ENCODE measurements at regions not wholly inside any gene's neighbourhood (a gene's known extent, or its start where the extent isn't known, plus 50 kb on each side); places are given as distances from the start of the nearest gene placed in this dataset.

GRCh38 chr12:90481748-90482147 lies 473.2 kb downstream of the CCER1 start:
- no peaks in the 10 kb centered on the region for H3K36me3 ChIP-seq (ENCODE audit: control insufficient read depth in 4 of 4, insufficient read depth in 4 of 4, low read length in 4 of 4)
- H3K4me3 ChIP-seq: no peak overlapping the region
- no peak for TF ChIP-seq CTCF (IDR thresholded peaks at IDR 0.05; ENCODE audit: control extremely low read depth, extremely low read depth)
- H3K4me1 ChIP-seq (ENCODE audit: control insufficient read depth in 5 of 5, insufficient read depth in 5 of 5, low read length in 5 of 5): peaks cover 0 to 31% (median 5%) of the 10 kb centered on the region in 5 donors
- no peak overlapping the region for H3K9ac ChIP-seq (ENCODE audit: insufficient read depth in 1 of 2, low read length in 2 of 2)
- H3K27ac ChIP-seq (ENCODE audit: low read depth in 1 of 2, low read length in 1 of 2): no peak overlapping the region
- no peaks in the 10 kb centered on the region for H3K27me3 ChIP-seq (ENCODE audit: control insufficient read depth in 3 of 3, insufficient read depth in 3 of 3, low read length in 2 of 3)
- no peak for ATAC-seq (ENCODE audit: insufficient read depth, low FRiP score)
- 37 to 57% methylated on average over 1 of the region's 1 CpG for WGBS, 2 donors
- no peaks in the 10 kb centered on the region for H3K9me3 ChIP-seq (ENCODE audit: control insufficient read depth in 4 of 4, insufficient read depth in 3 of 4, low read length in 3 of 4)
- peak in 2 of 3 donors; percentile 25 to 28 for DNase-seq

GRCh38 chr12:90479237-90479636 lies 475.7 kb downstream of the CCER1 start:
- Histone ChIP-seq H3K4me3 (no peak overlapping the region), H3K9me3 (ENCODE audit: control insufficient read depth in 4 of 4, insufficient read depth in 3 of 4, low read length in 3 of 4) (no peaks in the 10 kb centered on the region), H3K36me3 (ENCODE audit: control insufficient read depth in 4 of 4, insufficient read depth in 4 of 4, low read length in 4 of 4) (no peaks in the 10 kb centered on the region), H3K27ac (ENCODE audit: low read depth in 1 of 2, low read length in 1 of 2) (no peak overlapping the region), H3K4me1 (ENCODE audit: control insufficient read depth in 5 of 5, insufficient read depth in 5 of 5, low read length in 5 of 5) (peaks cover 0 to 29% (median 5%) of the 10 kb centered on the region in 5 donors), H3K9ac (ENCODE audit: insufficient read depth in 1 of 2, low read length in 2 of 2) (no peak overlapping the region), H3K27me3 (ENCODE audit: control insufficient read depth in 3 of 3, insufficient read depth in 3 of 3, low read length in 2 of 3) (no peaks in the 10 kb centered on the region)
- DNase-seq (no peak), ATAC-seq (ENCODE audit: insufficient read depth, low FRiP score) (no peak)
- 87 to 89% methylated on average over 1 of the region's 1 CpG for WGBS, 2 donors
- no peak for TF ChIP-seq CTCF (IDR thresholded peaks at IDR 0.05; ENCODE audit: control extremely low read depth, extremely low read depth)

GRCh38 chr12:90473831-90474230 lies 481.1 kb downstream of the CCER1 start:
- DNase-seq (no peak), ATAC-seq (ENCODE audit: insufficient read depth, low FRiP score) (no peak)
- Histone ChIP-seq H3K27me3 (ENCODE audit: control insufficient read depth in 3 of 3, insufficient read depth in 3 of 3, low read length in 2 of 3) (no peaks in the 10 kb centered on the region), H3K36me3 (ENCODE audit: control insufficient read depth in 4 of 4, insufficient read depth in 4 of 4, low read length in 4 of 4) (no peaks in the 10 kb centered on the region), H3K9ac (ENCODE audit: insufficient read depth in 1 of 2, low read length in 2 of 2) (no peak overlapping the region), H3K9me3 (ENCODE audit: control insufficient read depth in 4 of 4, insufficient read depth in 3 of 4, low read length in 3 of 4) (peaks cover 0 to 11% (median 1%) of the 10 kb centered on the region in 4 donors), H3K4me1 (ENCODE audit: control insufficient read depth in 5 of 5, insufficient read depth in 5 of 5, low read length in 5 of 5) (no peaks in the 10 kb centered on the region), H3K4me3 (no peak overlapping the region), H3K27ac (ENCODE audit: low read depth in 1 of 2, low read length in 1 of 2) (no peak overlapping the region)
- 61 to 68% methylated on average over 2 of the region's 2 CpGs for whole genome bisulfite sequencing, 2 donors
- TF ChIP-seq CTCF (IDR thresholded peaks at IDR 0.05; ENCODE audit: control extremely low read depth, extremely low read depth): no peak

GRCh38 chr12:90460681-90461080 lies 494.3 kb downstream of the CCER1 start:
- Histone ChIP-seq H3K9me3 (ENCODE audit: control insufficient read depth in 4 of 4, insufficient read depth in 3 of 4, low read length in 3 of 4) (peaks cover 0 to 3% (median 1%) of the 10 kb centered on the region in 4 donors), H3K27ac (ENCODE audit: low read depth in 1 of 2, low read length in 1 of 2) (no peak overlapping the region), H3K36me3 (ENCODE audit: control insufficient read depth in 4 of 4, insufficient read depth in 4 of 4, low read length in 4 of 4) (no peaks in the 10 kb centered on the region), H3K9ac (ENCODE audit: insufficient read depth in 1 of 2, low read length in 2 of 2) (no peak overlapping the region), H3K4me1 (ENCODE audit: control insufficient read depth in 5 of 5, insufficient read depth in 5 of 5, low read length in 5 of 5) (no peaks in the 10 kb centered on the region), H3K27me3 (ENCODE audit: control insufficient read depth in 3 of 3, insufficient read depth in 3 of 3, low read length in 2 of 3) (no peaks in the 10 kb centered on the region), H3K4me3 (no peak overlapping the region)
- no peak for DNase-seq
- TF ChIP-seq CTCF (IDR thresholded peaks at IDR 0.05; ENCODE audit: control extremely low read depth, extremely low read depth): no peak
- no peak for ATAC-seq (ENCODE audit: insufficient read depth, low FRiP score)
- WGBS, 2 donors: 80% methylated on average over 1 of the region's 1 CpG

Data from lung (tissue), 11 donors.